ENCODE measurements at regions not wholly inside any gene's neighbourhood (a gene's known extent, or its start where the extent isn't known, plus 50 kb on each side); places are given as distances from the start of the nearest gene placed in this dataset.

GRCh38 chr15:45946111-45946510 is 311.3 kb downstream of the SQOR start:
- DNase-seq (ENCODE audit: low read depth, low spot score): no peak

- DNase-seq (ENCODE audit: low read depth, low spot score): no peak
These were observed 313.4 kb downstream of the SQOR start for GRCh38 chr15:45948181-45948621.

- no peak for DNase-seq (ENCODE audit: low read depth, low spot score)
These were observed 324.1 kb downstream of the SQOR start for GRCh38 chr15:45958924-45959323.

GRCh38 chr15:45962733-45963132 is 327.9 kb downstream of the SQOR start:
- no peak for DNase-seq (ENCODE audit: low read depth, low spot score)

GRCh38 chr15:45970542-45970941 is 335.7 kb downstream of the SQOR start:
- no peak for DNase-seq (ENCODE audit: low read depth, low spot score)

- DNase-seq (ENCODE audit: low read depth, low spot score): no peak
These were observed 345.5 kb downstream of the SQOR start for GRCh38 chr15:45980366-45980765.

- DNase-seq (ENCODE audit: low read depth, low spot score): no peak
These were observed 346.8 kb downstream of the SQOR start for GRCh38 chr15:45981625-45982024.

GRCh38 chr15:45991863-45992262 is 357.0 kb downstream of the SQOR start:
- no peak for DNase-seq (ENCODE audit: low read depth, low spot score)

GRCh38 chr15:45993072-45993471 is 358.2 kb downstream of the SQOR start:
- no peak for DNase-seq (ENCODE audit: low read depth, low spot score)

- DNase-seq (ENCODE audit: low read depth, low spot score): no peak
These were observed 358.7 kb downstream of the SQOR start for GRCh38 chr15:45993508-45993907.

GRCh38 chr15:45995800-45996199 is 361.0 kb downstream of the SQOR start:
- DNase-seq (ENCODE audit: low read depth, low spot score): no peak

GRCh38 chr15:46014532-46014931 is 379.7 kb downstream of the SQOR start:
- no peak for DNase-seq (ENCODE audit: low read depth, low spot score)

GRCh38 chr15:46034755-46035154 is 399.9 kb downstream of the SQOR start:
- no peak for DNase-seq (ENCODE audit: low read depth, low spot score)

- DNase-seq (ENCODE audit: low read depth, low spot score): no peak
These were observed 404.9 kb downstream of the SQOR start for GRCh38 chr15:46039703-46040102.

GRCh38 chr15:46041905-46042304 is 407.1 kb downstream of the SQOR start:
- DNase-seq (ENCODE audit: low read depth, low spot score): no peak

- no peak for DNase-seq (ENCODE audit: low read depth, low spot score)
These were observed 425.2 kb downstream of the SQOR start for GRCh38 chr15:46059921-46060594.

GRCh38 chr15:46061002-46061401 is 426.2 kb downstream of the SQOR start:
- DNase-seq (ENCODE audit: low read depth, low spot score): no peak

- DNase-seq (ENCODE audit: low read depth, low spot score): no peak
These were observed 442.4 kb downstream of the SQOR start for GRCh38 chr15:46077220-46077619.

GRCh38 chr15:46079046-46079445 is 444.2 kb downstream of the SQOR start:
- no peak for DNase-seq (ENCODE audit: low read depth, low spot score)

- DNase-seq (ENCODE audit: low read depth, low spot score): no peak
These were observed 445.2 kb downstream of the SQOR start for GRCh38 chr15:46080016-46080415.

- DNase-seq (ENCODE audit: low read depth, low spot score): no peak
These were observed 453.9 kb downstream of the SQOR start for GRCh38 chr15:46088486-46089445.

- DNase-seq (ENCODE audit: low read depth, low spot score): no peak
These were observed 454.7 kb downstream of the SQOR start for GRCh38 chr15:46089467-46089935.

Measured in brain pericyte (primary cell).